ENCODE measurements at regions not wholly inside any gene's neighbourhood (a gene's known extent, or its start where the extent isn't known, plus 50 kb on each side); places are given as distances from the start of the nearest gene placed in this dataset.

GRCh38 chr6:125549202-125549884, 200.1 kb upstream of the HEY2 start:
- TF ChIP-seq CTCF (IDR thresholded peaks at IDR 0.05), result no peak
- no peak for TF ChIP-seq EZH2 (IDR thresholded peaks at IDR 0.05; ENCODE audit: borderline replicate concordance, insufficient read depth, low read depth, low read length, poor library complexity, severe bottlenecking)
